Panc1 (cell line): ENCODE measurements at regions not wholly inside any gene's neighbourhood (a gene's known extent, or its start where the extent isn't known, plus 50 kb on each side); places are given as distances from the start of the nearest gene placed in this dataset.

Experiments used
- CTCF ChIP-seq: fragments of 450-650 bp; IDR thresholded peaks from 2 replicates; pipeline ENCODE4 v1.5.1; 2017; ENCODE audit warnings: mild to moderate bottlenecking
- POLR2AphosphoS5 ChIP-seq: IDR thresholded peaks from 2 replicates; pipeline ENCODE4 v1.6.1; 2012; ENCODE audit warnings: mild to moderate bottlenecking, low read depth, low read length, moderate library complexity
- SIN3A ChIP-seq: IDR thresholded peaks from 2 replicates; pipeline ENCODE4 v1.6.1; 2012; ENCODE audit warnings: low read depth, mild to moderate bottlenecking, low read length, moderate library complexity, borderline replicate concordance; ENCODE audit not compliant: insufficient read depth
- TCF7L2 ChIP-seq: IDR thresholded peaks from 2 replicates; pipeline ENCODE4 v1.6.1; 2011; ENCODE audit warnings: mild to moderate bottlenecking, low read depth, low read length, inconsistent platforms
- TF ChIP-seq, protein P1 (sequence below), 2 experiments: IDR thresholded peaks; 2 replicates each; pipeline ENCODE4 v1.6.1; 2011 to 2012; ENCODE audit warnings: low read depth in 2 of 2, control low read depth in 1 of 2, low read length in 1 of 2, mild to moderate bottlenecking in 1 of 2, moderate library complexity in 1 of 2; ENCODE audit not compliant: insufficient read depth in 1 of 2

- TF ChIP-seq CTCF: no peak
- no peak for TF ChIP-seq POLR2AphosphoS5
- no peak for TF ChIP-seq SIN3A
- TF ChIP-seq, protein P1, sequence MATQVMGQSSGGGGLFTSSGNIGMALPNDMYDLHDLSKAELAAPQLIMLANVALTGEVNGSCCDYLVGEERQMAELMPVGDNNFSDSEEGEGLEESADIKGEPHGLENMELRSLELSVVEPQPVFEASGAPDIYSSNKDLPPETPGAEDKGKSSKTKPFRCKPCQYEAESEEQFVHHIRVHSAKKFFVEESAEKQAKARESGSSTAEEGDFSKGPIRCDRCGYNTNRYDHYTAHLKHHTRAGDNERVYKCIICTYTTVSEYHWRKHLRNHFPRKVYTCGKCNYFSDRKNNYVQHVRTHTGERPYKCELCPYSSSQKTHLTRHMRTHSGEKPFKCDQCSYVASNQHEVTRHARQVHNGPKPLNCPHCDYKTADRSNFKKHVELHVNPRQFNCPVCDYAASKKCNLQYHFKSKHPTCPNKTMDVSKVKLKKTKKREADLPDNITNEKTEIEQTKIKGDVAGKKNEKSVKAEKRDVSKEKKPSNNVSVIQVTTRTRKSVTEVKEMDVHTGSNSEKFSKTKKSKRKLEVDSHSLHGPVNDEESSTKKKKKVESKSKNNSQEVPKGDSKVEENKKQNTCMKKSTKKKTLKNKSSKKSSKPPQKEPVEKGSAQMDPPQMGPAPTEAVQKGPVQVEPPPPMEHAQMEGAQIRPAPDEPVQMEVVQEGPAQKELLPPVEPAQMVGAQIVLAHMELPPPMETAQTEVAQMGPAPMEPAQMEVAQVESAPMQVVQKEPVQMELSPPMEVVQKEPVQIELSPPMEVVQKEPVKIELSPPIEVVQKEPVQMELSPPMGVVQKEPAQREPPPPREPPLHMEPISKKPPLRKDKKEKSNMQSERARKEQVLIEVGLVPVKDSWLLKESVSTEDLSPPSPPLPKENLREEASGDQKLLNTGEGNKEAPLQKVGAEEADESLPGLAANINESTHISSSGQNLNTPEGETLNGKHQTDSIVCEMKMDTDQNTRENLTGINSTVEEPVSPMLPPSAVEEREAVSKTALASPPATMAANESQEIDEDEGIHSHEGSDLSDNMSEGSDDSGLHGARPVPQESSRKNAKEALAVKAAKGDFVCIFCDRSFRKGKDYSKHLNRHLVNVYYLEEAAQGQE (IDR thresholded peaks at IDR 0.05; ENCODE audit: insufficient read depth in 1 of 2, low read depth in 2 of 2, low read length in 1 of 2): no peak
- TF ChIP-seq TCF7L2: no peak
These were observed 1106.4 kb upstream of the CITED2 start for GRCh38 chr6:140480852-140481251.
